PC-9 (cell line): ENCODE measurements at regions not wholly inside any gene's neighbourhood (a gene's known extent, or its start where the extent isn't known, plus 50 kb on each side); places are given as distances from the start of the nearest gene placed in this dataset.

Experiments used
- CTCF ChIP-seq: fragments of 200-600 bp; sonication (generic); conservative IDR thresholded peaks from 2 replicates; pipeline ENCODE4 v1.6.1; 2017; ENCODE audit warnings: mixed run types, antibody characterized with exemption, mild to moderate bottlenecking, moderate library complexity
- EZH2 ChIP-seq: fragments of 200-600 bp; sonication (generic); IDR thresholded peaks from 2 replicates; pipeline ENCODE4 v1.8.0; 2017; ENCODE audit warnings: antibody characterized with exemption, low read depth

GRCh38 chr1:226486161-226486560, 62.4 kb upstream of the STUM start:
- TF ChIP-seq CTCF = no peak
- no peak for TF ChIP-seq EZH2
